NT2/D1 (cell line): ENCODE measurements at regions not wholly inside any gene's neighbourhood (a gene's known extent, or its start where the extent isn't known, plus 50 kb on each side); places are given as distances from the start of the nearest gene placed in this dataset.

ENCODE experiments used
- DNase-seq: peaks from one replicate; pipeline ENCODE4 v3.0.0-alpha.2; 2011; ENCODE audit warnings: low read depth, low spot score
- H3K27me3 ChIP-seq: 2 replicates; pipeline ENCODE4 v1.6.0; 2011; ENCODE audit warnings: mild to moderate bottlenecking; ENCODE audit not compliant: insufficient read length, insufficient read depth
- H3K36me3 ChIP-seq: 2 replicates; pipeline ENCODE4 v1.6.1; 2011; ENCODE audit warnings: mild to moderate bottlenecking, low read length, mixed read lengths; ENCODE audit not compliant: insufficient read depth, insufficient read length
- H3K4me1 ChIP-seq: 2 replicates; pipeline ENCODE4 v1.5.1; 2011; ENCODE audit not compliant: insufficient read depth, insufficient read length
- H3K4me3 ChIP-seq: 2 replicates; pipeline ENCODE4 v1.5.1; 2011; ENCODE audit warnings: low read depth; ENCODE audit not compliant: insufficient read length
- H3K9ac ChIP-seq: 2 replicates; pipeline ENCODE4 v1.6.0; 2011; ENCODE audit warnings: low read depth; ENCODE audit not compliant: insufficient read length
- H3K9me3 ChIP-seq: 2 replicates; pipeline ENCODE4 v1.5.1; 2011; ENCODE audit warnings: mild to moderate bottlenecking, low read length; ENCODE audit not compliant: insufficient read depth
- SUZ12 ChIP-seq: IDR thresholded peaks from 2 replicates; pipeline ENCODE4 v1.6.1; 2011; ENCODE audit not compliant: insufficient read length, insufficient read depth; ENCODE audit errors: extremely low read depth
- YY1 ChIP-seq: IDR thresholded peaks from 2 replicates; pipeline ENCODE4 v1.6.1; 2011; ENCODE audit not compliant: insufficient read length, insufficient read depth
- ZNF274 ChIP-seq: IDR thresholded peaks from 2 replicates; pipeline ENCODE4 v1.6.1; 2011; ENCODE audit warnings: mild to moderate bottlenecking, low read depth, low read length

GRCh38 chr4:107255596-107255995 is 219.5 kb upstream of the DKK2 start:
- Histone ChIP-seq H3K27me3 (no peaks in the 10 kb centered on the region), H3K9ac (no peak overlapping the region), H3K4me1 (no peaks in the 10 kb centered on the region), H3K36me3 (no peaks in the 10 kb centered on the region), H3K9me3 (no peaks in the 10 kb centered on the region), H3K4me3 (no peak overlapping the region)
- TF ChIP-seq YY1 (no peak), ZNF274 (no peak), SUZ12 (no peak)
- DNase-seq = no peak

- Histone ChIP-seq H3K4me3 (no peak overlapping the region), H3K36me3 (no peaks in the 10 kb centered on the region), H3K27me3 (no peaks in the 10 kb centered on the region), H3K9me3 (no peaks in the 10 kb centered on the region), H3K4me1 (no peaks in the 10 kb centered on the region), H3K9ac (no peak overlapping the region)
- TF ChIP-seq ZNF274 (no peak), SUZ12 (no peak), YY1 (no peak)
- DNase-seq = no peak
Measured at GRCh38 chr4:107255114-107255513, 219.0 kb upstream of the DKK2 start.

GRCh38 chr4:107253579-107254068 is 217.5 kb upstream of the DKK2 start:
- no peak for DNase-seq
- no peak overlapping the region for H3K4me3 ChIP-seq
- TF ChIP-seq SUZ12 (no peak), YY1 (no peak), ZNF274 (no peak)
- H3K36me3 ChIP-seq = no peaks in the 10 kb centered on the region
- no peak overlapping the region for H3K9ac ChIP-seq
- no peaks in the 10 kb centered on the region for H3K27me3 ChIP-seq
- H3K9me3 ChIP-seq = no peaks in the 10 kb centered on the region
- no peaks in the 10 kb centered on the region for H3K4me1 ChIP-seq

GRCh38 chr4:107253090-107253489 is 217.0 kb upstream of the DKK2 start:
- no peaks in the 10 kb centered on the region for H3K36me3 ChIP-seq
- no peaks in the 10 kb centered on the region for H3K27me3 ChIP-seq
- no peak overlapping the region for H3K4me3 ChIP-seq
- H3K4me1 ChIP-seq = no peaks in the 10 kb centered on the region
- no peak for TF ChIP-seq SUZ12
- TF ChIP-seq YY1 = no peak
- no peak for TF ChIP-seq ZNF274
- no peak overlapping the region for H3K9ac ChIP-seq
- H3K9me3 ChIP-seq = no peaks in the 10 kb centered on the region
- no peak for DNase-seq

GRCh38 chr4:107252571-107252970 is 216.5 kb upstream of the DKK2 start:
- no peak for TF ChIP-seq ZNF274
- no peak for TF ChIP-seq SUZ12
- TF ChIP-seq YY1 = no peak
- DNase-seq = no peak
- Histone ChIP-seq H3K9ac (no peak overlapping the region), H3K27me3 (no peaks in the 10 kb centered on the region), H3K4me1 (no peaks in the 10 kb centered on the region), H3K4me3 (no peak overlapping the region), H3K9me3 (no peaks in the 10 kb centered on the region), H3K36me3 (no peaks in the 10 kb centered on the region)

GRCh38 chr4:107248571-107248970 is 212.5 kb upstream of the DKK2 start:
- TF ChIP-seq YY1 = no peak
- no peak for TF ChIP-seq SUZ12
- no peak for TF ChIP-seq ZNF274
- H3K9me3 ChIP-seq = no peaks in the 10 kb centered on the region
- no peaks in the 10 kb centered on the region for H3K36me3 ChIP-seq
- no peaks in the 10 kb centered on the region for H3K4me1 ChIP-seq
- no peak for DNase-seq
- no peaks in the 10 kb centered on the region for H3K27me3 ChIP-seq
- no peak overlapping the region for H3K4me3 ChIP-seq
- no peak overlapping the region for H3K9ac ChIP-seq

- Histone ChIP-seq H3K9me3 (no peaks in the 10 kb centered on the region), H3K27me3 (no peaks in the 10 kb centered on the region), H3K4me1 (no peaks in the 10 kb centered on the region), H3K36me3 (no peaks in the 10 kb centered on the region), H3K9ac (no peak overlapping the region), H3K4me3 (no peak overlapping the region)
- no peak for DNase-seq
- TF ChIP-seq SUZ12 = no peak
- TF ChIP-seq YY1 = no peak
- TF ChIP-seq ZNF274 = no peak
Measured at GRCh38 chr4:107247738-107248137, 211.6 kb upstream of the DKK2 start.
